Fibroblast of lung (primary cell): ENCODE measurements at regions not wholly inside any gene's neighbourhood (a gene's known extent, or its start where the extent isn't known, plus 50 kb on each side); places are given as distances from the start of the nearest gene placed in this dataset.
A peak's percentile ranks its signal among the peaks of the same experiment; 100 is the strongest.

Source experiments
- DNase-seq, 2 donors: peaks; one replicate each; pipeline versions ENCODE4 v3.0.0 to v3.0.0-alpha.2; 2010; ENCODE audit warnings: low read depth in 2 of 2
- H2AFZ ChIP-seq: 2 replicates; pipeline ENCODE4 v1.5.1; 2012; ENCODE audit warnings: low read length, control low read depth, inconsistent platforms
- H3K27ac ChIP-seq: 2 replicates; pipeline ENCODE4 v1.5.1; 2011; ENCODE audit warnings: low read length, control low read depth; ENCODE audit not compliant: insufficient read depth
- H3K27me3 ChIP-seq: 2 replicates; pipeline ENCODE4 v1.5.1; 2011; ENCODE audit warnings: mild to moderate bottlenecking, low read length; ENCODE audit not compliant: control insufficient read depth, insufficient read depth
- H3K36me3 ChIP-seq: 2 replicates; pipeline ENCODE4 v1.5.1; 2011; ENCODE audit warnings: low read length; ENCODE audit not compliant: control insufficient read depth, insufficient read depth
- H3K4me1 ChIP-seq: 2 replicates; pipeline ENCODE4 v1.5.1; 2011; ENCODE audit warnings: low read length; ENCODE audit not compliant: control insufficient read depth, insufficient read depth; ENCODE audit errors: extremely low read depth
- H3K4me2 ChIP-seq: 2 replicates; pipeline ENCODE4 v1.5.1; 2011; ENCODE audit warnings: low read length, control low read depth; ENCODE audit not compliant: insufficient read depth; ENCODE audit errors: extremely low read depth
- H3K4me3 ChIP-seq, 4 experiments: fragments of 200-600 bp in 1 of 4; sonication (generic) in 1 of 4; replicated peaks in 1 of 4; 2 replicates each; pipeline ENCODE4 v1.5.1; 2011 to 2016; ENCODE audit warnings: low read length in 4 of 4, low read depth in 3 of 4, mild to moderate bottlenecking in 3 of 4, control low read depth in 2 of 4, inconsistent platforms in 1 of 4, mixed read lengths in 1 of 4; ENCODE audit not compliant: insufficient read depth in 1 of 4; ENCODE audit errors: control extremely low read depth in 1 of 4
- H3K79me2 ChIP-seq: 2 replicates; pipeline ENCODE4 v1.5.1; 2012; ENCODE audit warnings: mild to moderate bottlenecking, low read length, inconsistent platforms; ENCODE audit not compliant: control insufficient read depth, insufficient read depth
- H3K9ac ChIP-seq: 2 replicates; pipeline ENCODE4 v1.5.1; 2011; ENCODE audit warnings: mild to moderate bottlenecking, low read length, control low read depth; ENCODE audit not compliant: insufficient read depth
- H3K9me3 ChIP-seq: 2 replicates; pipeline ENCODE4 v1.5.1; 2012; ENCODE audit warnings: low read depth, low read length; ENCODE audit not compliant: control insufficient read depth, insufficient read depth
- H4K20me1 ChIP-seq: 2 replicates; pipeline ENCODE4 v1.5.1; 2011; ENCODE audit warnings: low read length; ENCODE audit not compliant: control insufficient read depth, insufficient read depth; ENCODE audit errors: extremely low read depth
- EZH2 ChIP-seq: IDR thresholded peaks from 2 replicates; pipeline ENCODE4 v1.5.1; 2012; ENCODE audit warnings: low read length, control low read depth, mild to moderate bottlenecking; ENCODE audit errors: missing control alignments
- TF ChIP-seq, protein P1 (sequence below), 2 donors: IDR thresholded peaks in 1 of 2; conservative IDR thresholded peaks in 1 of 2; 1 replicate in 1 of 2; 2 replicates in 1 of 2; pipeline ENCODE4 v1.5.1; 2011 to 2012; ENCODE audit warnings: low read length in 2 of 2, control low read depth in 1 of 2, inconsistent platforms in 1 of 2, low read depth in 1 of 2, mild to moderate bottlenecking in 1 of 2

GRCh38 chr15:93189561-93189960 is 100.5 kb upstream of the RGMA start:
- no peak for DNase-seq
- Histone ChIP-seq H3K9ac (no peak overlapping the region), H3K79me2 (no peaks in the 10 kb centered on the region), H3K27ac (no peak overlapping the region), H3K4me1 (no peaks in the 10 kb centered on the region), H3K4me3 (no peak overlapping the region), H4K20me1 (no peaks in the 10 kb centered on the region), H3K36me3 (no peaks in the 10 kb centered on the region), H3K4me2 (no peak overlapping the region), H3K27me3 (no peaks in the 10 kb centered on the region), H2AFZ (no peak overlapping the region), H3K9me3 (no peaks in the 10 kb centered on the region)
- TF ChIP-seq EZH2: no peak
- TF ChIP-seq, protein P1, sequence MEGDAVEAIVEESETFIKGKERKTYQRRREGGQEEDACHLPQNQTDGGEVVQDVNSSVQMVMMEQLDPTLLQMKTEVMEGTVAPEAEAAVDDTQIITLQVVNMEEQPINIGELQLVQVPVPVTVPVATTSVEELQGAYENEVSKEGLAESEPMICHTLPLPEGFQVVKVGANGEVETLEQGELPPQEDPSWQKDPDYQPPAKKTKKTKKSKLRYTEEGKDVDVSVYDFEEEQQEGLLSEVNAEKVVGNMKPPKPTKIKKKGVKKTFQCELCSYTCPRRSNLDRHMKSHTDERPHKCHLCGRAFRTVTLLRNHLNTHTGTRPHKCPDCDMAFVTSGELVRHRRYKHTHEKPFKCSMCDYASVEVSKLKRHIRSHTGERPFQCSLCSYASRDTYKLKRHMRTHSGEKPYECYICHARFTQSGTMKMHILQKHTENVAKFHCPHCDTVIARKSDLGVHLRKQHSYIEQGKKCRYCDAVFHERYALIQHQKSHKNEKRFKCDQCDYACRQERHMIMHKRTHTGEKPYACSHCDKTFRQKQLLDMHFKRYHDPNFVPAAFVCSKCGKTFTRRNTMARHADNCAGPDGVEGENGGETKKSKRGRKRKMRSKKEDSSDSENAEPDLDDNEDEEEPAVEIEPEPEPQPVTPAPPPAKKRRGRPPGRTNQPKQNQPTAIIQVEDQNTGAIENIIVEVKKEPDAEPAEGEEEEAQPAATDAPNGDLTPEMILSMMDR (conservative IDR thresholded peaks at IDR 0.05 in 1 of 2, IDR thresholded peaks at IDR 0.05 in 1 of 2; ENCODE audit: low read depth in 1 of 2, low read length in 2 of 2): no peak

DNA sequence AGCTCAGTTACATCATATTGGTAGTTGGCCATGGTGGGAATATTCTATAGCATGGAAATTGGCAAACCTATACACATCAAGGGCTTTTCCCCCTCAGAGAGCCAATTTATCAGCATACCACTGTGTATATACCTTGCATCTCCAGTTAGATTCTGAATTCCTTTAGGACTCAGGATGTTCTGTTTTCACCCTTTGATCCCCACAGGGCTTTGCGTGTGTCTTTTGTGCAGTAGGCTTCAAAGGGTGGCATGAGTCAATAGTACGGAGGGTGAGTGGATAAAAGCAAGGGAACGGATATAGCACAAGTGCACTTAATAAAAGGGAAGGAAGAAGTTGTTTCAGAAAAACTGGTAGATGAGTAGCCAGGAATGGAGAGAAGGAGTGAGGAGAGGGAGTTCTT is 99.2 kb upstream of the RGMA start:
- H3K9ac ChIP-seq: no peak overlapping the region
- no peaks in the 10 kb centered on the region for H3K36me3 ChIP-seq

GRCh38 chr15:93185796-93186195 is 96.8 kb upstream of the RGMA start:
- Histone ChIP-seq H3K36me3 (no peaks in the 10 kb centered on the region), H3K4me2 (no peak overlapping the region), H3K79me2 (no peaks in the 10 kb centered on the region), H3K4me1 (no peaks in the 10 kb centered on the region), H3K27ac (no peak overlapping the region), H3K9ac (no peak overlapping the region), H4K20me1 (no peaks in the 10 kb centered on the region), H3K27me3 (no peaks in the 10 kb centered on the region), H3K9me3 (no peaks in the 10 kb centered on the region), H3K4me3 (no peak overlapping the region), H2AFZ (no peak overlapping the region)
- peak in 1 of 2 donors; percentile 41 for DNase-seq
- TF ChIP-seq, protein P1 (conservative IDR thresholded peaks at IDR 0.05 in 1 of 2, IDR thresholded peaks at IDR 0.05 in 1 of 2; ENCODE audit: low read depth in 1 of 2, low read length in 2 of 2): no peak

More for the DNA sequence above, 99.2 kb upstream of the RGMA start:
- Histone ChIP-seq H2AFZ (no peak overlapping the region), H4K20me1 (no peaks in the 10 kb centered on the region), H3K4me3 (no peak overlapping the region), H3K4me2 (no peak overlapping the region), H3K27me3 (no peaks in the 10 kb centered on the region), H3K9me3 (no peaks in the 10 kb centered on the region), H3K27ac (no peak overlapping the region), H3K79me2 (no peaks in the 10 kb centered on the region), H3K4me1 (no peaks in the 10 kb centered on the region)
- no peak for TF ChIP-seq EZH2
- TF ChIP-seq, protein P1 (conservative IDR thresholded peaks at IDR 0.05 in 1 of 2, IDR thresholded peaks at IDR 0.05 in 1 of 2; ENCODE audit: low read depth in 1 of 2, low read length in 2 of 2): no peak
- no peak for DNase-seq
